H4 (cell line): ENCODE measurements at regions not wholly inside any gene's neighbourhood (a gene's known extent, or its start where the extent isn't known, plus 50 kb on each side); places are given as distances from the start of the nearest gene placed in this dataset.

ENCODE experiments used
- DNase-seq: peaks from one replicate; pipeline ENCODE4 v3.0.0-alpha.2; 2015; ENCODE audit warnings: low spot score

DNA sequence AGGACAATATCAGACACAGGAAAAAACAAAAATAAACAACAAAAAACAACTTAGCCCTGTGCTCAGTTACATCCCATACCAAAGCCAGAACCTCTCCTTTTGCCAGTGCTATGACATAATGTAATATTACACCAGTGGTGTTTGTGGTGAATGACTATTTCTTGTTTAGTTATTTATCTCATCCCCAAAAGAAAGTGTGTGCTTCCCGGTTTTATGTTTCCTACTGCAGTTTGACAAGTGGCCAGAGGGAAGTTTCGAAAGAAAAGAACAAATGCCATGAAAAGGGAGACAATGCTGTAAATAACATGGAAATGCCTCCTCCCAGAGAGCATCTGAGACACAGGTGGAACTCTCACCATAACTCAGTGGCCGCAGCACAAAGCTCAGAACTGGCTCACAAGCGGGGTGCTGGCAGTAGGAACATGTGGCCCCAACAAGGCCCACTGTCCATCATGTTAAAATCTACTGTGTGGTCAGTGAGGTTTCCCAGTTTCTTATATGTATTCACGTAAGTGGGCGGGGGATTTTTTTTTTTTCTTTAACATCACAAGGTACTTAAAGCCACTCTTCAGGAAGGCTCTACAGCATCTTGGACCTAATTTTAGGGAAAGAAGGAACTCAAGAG, 158.2 kb downstream of the BARHL2 start:
- DNase-seq = peak; percentile 45

DNA sequence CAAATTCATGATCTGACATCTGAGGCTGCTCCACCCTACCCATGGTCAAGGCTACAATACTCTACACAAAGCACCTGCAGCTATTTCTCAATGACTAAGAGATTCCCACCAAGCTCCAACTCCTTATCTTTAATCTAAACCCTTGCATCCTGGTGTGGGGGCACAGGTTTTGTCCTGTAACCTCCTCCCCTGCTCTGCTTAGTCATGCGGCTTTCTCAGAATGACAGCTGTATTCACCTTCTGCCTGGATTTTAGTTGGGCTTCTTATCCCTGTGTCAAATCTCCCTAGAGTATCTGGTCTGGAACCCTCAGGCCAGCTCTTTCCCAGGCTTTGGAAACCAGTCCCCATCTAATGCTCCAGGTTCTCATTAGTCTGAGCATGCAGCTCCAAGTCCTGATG, 159.0 kb downstream of the BARHL2 start:
- no peak for DNase-seq

DNA sequence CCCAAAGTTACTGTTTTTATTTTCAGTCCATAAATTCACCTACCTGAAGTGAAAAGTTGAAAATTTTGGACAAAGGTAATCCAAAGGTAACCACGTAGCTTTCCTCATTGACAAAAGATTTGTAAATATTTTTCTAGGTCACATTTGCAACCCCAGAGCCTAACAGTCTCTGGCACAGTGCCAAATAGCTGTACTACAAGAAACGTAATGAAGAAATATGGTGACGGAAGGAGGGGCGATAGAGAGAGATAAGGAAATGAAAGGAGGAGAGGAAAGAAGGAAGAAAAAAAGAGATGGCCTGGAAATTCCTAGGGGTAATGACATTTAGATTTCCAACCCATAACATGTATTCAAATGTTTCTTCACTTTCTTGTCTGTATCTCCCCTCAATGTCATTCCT, 159.4 kb downstream of the BARHL2 start:
- no peak for DNase-seq

DNA sequence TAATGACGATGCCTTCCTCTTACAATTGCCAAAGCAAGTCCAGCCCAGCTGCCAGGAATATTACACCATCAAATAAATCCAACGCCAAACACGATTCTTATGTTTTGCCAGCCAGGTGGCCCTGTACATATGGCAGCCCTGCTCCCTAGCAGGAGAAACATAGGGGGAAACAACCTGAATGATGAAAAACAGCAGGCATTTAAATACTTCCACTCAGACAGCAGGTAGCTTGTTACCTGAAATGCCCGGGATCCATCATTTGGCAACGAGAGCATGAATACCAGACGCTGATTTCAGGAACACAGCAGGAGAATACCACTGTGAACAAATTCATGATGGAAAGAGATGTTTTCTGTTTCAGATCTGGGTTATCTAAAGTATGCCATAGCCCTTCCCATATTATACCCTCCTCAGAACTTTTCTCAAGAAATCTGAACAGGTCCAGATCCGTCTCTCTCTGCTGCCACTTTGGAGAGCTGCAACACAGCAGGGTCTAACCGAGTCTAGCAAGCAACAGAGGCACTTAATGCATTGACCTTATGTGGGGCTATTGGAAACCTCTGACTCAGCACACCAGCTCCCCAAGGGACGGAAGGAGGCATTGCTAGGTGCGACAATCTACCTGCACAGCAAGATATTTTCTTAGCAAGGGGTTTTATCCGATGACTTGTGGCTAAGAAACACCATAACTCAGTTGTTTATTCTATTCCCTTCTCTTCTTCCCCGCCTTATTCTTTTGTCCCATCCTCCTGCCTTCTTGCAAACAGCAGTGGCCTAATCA, 166.3 kb downstream of the BARHL2 start:
- no peak for DNase-seq

DNA sequence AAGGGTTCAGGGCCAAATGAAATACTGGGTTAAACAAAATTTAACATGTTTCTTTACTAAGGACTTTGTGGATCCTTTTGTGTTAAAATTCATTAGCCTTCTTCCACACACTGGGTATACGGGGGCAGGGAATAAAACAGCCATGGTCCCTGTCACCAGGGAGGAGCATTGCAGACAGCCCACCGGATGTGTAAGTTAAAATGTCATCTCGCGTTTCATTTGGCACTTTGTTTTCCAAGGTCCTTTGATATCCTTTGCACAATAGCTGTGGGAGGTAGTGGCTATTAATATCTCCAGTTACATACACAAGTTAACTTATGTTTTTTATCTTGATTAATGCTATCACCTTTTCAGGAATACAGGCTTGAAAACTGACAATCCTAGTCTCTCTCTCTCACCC, 172.7 kb downstream of the BARHL2 start:
- no peak for DNase-seq

DNA sequence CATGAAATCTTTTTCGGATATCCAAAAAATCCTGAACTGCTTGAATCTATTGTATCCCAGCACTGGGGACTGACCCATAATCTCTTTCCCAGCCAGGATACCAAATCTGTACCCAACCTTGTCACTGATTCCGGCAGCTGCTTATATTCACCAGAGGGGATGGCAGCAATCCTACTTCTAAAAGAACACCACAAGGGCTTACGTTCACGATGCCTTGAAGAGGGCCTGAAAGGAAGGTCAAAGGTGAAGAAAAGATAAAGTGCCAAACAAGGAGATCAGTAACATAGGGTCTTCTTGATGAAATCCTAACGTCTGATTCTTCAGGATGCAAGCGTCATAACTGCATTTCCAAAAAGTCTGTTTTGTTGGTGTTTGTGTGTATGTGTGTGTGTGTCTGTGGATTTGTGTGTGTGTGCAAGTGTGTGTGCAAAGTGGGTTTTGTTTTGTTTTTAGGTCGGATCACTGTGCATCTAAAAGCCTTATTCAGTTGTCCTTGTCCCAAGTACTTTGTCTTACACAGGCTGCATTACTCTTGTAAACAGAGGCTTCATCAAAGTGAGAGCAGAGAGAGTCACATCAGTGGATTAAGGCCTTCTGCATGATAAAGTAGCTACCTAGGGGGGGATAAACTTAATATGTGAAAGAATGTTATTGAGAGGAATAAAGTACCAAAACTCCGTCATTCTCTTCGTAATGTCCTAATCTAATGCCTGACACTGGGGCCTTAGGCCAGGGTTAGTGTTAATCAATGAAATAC, 179.3 kb downstream of the BARHL2 start:
- no peak for DNase-seq

DNA sequence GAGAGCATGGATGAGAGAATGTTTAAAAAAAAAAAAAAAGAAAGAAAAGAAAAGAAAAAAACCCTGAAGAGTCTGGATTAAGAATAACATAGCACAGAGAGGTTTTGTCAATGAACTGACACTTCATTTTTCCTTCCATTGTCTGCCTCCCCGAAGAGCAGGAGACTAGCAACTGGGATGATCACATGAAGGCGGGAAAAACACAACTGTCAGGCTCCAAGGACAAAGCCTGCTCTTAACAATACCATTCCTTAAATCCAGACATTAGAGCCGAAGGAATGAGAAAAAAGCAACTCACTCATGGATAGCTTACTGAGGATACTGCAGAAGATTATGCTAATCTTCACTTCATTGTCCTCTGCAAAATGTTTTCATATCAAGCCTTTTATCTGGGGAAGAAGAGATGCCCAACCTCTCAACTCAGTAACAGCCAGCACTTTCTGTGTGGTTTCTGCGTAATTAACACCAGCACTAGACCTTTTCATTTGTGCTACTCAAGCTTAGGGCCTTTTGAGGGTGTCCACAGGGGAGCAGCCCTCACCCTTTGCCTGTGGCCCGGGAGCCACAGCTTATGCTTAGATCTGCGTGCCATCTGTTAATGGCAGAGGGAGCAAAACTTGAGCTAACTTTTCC, 182.3 kb downstream of the BARHL2 start:
- no peak for DNase-seq

DNA sequence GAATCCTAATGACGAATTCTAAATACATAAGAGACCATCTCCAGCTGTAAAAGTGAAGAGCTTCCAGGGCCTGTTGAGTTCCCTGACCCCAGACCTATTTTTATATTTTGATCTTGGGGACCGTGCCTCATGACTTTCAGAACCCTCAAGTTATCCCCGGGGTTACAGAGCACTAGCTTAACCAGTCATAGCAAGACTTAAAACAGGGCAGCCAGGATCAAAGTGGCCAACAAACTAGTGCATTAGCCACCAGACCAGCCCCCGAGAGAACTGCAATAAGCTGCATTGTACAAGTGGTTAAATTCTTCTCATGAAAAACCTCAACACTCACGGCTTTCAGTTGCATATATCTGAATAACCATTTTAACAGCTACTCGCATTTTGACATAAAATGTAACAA, 183.0 kb downstream of the BARHL2 start:
- no peak for DNase-seq

DNA sequence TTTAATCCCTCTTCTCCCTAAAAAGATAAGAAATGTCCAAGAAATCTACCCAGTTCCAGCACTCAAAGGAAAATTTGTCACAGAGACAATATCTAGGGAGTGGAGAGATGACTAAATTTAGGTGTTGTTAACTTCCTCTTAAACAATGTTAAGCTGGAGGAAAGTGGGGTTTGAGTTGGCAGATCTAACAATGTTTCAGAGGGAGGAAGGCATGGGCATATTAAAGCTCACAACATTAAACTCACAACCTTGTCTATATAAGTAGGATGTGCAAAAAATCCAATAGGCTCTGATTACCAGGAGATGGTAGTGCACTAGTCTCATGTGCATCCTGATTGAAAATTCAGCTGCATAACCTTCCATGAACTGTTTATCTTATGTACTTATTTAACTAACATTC, 190.1 kb downstream of the BARHL2 start:
- DNase-seq = no peak

DNA sequence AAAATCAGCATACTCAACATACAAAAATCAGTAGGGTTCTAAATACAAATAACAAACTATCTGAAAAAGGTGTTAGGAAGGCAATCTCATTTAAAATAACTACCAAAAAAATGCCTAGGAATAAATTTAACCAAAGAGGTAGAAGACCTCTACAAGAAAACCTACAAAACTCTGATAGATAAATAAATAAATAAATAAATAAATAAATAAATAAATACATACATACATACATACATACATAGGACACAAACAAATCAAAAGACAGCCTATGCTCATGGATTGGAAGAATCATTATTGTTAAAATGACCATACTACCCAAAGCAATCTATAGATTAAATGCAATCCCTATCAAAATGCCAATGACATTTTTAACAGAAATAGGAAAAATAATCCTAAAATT, 194.7 kb downstream of the BARHL2 start:
- no peak for DNase-seq

DNA sequence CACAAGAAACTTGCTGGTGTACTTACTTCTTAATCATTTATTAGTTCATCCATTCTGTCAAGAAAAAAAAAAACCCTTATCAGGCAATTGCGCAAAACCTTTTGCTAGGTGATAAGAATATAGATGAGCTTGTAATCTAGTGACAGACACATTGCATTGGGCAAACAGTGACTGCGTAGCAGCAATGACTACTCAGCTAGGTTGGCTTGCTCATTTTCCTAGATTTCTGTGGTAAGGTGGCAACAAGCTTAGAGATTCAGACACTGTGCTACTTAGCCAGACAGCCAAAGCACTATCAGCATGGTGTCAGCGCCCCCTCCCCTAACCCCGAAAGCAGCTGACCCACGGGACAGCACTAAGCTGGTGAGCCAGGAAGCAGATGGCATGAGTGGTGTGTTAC, 203.1 kb downstream of the BARHL2 start:
- no peak for DNase-seq

DNA sequence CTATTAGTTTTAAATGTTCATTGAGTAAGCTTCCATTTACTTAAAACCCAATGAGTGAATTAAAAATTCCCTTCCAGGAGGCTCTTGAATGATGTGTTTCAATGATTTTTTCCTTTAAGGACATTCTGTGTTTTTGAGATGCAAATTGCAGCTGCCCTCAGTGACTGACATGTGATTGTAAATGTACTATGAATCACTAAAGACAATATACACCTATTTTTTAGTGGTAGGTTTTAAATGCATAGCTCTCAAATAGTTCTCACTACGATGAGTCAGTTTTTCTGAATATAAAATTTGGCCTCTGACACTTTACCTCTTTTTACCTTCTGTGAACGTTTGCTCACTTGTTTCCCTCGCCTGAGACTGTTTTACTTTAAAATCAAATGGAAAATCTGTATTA, 204.7 kb downstream of the BARHL2 start:
- DNase-seq = no peak

DNA sequence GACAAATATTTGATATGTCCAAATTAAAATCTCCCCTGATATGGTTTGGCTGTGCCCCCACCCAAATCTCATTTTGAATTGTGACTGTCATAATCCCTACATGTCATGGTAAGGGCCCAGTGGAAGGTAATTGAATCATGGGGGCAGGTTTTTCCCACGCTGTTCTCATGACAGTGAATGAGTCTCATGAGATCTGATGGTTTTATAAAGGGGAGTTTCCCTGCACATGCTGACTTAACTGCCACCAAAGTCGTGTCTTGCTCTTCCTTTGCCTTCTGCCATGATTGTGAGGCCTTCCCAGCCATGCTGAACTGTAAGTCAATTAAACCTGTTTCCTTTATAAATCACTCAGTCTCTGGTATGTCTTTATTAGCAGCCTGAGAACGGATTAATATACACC, 207.0 kb downstream of the BARHL2 start:
- DNase-seq = no peak

DNA sequence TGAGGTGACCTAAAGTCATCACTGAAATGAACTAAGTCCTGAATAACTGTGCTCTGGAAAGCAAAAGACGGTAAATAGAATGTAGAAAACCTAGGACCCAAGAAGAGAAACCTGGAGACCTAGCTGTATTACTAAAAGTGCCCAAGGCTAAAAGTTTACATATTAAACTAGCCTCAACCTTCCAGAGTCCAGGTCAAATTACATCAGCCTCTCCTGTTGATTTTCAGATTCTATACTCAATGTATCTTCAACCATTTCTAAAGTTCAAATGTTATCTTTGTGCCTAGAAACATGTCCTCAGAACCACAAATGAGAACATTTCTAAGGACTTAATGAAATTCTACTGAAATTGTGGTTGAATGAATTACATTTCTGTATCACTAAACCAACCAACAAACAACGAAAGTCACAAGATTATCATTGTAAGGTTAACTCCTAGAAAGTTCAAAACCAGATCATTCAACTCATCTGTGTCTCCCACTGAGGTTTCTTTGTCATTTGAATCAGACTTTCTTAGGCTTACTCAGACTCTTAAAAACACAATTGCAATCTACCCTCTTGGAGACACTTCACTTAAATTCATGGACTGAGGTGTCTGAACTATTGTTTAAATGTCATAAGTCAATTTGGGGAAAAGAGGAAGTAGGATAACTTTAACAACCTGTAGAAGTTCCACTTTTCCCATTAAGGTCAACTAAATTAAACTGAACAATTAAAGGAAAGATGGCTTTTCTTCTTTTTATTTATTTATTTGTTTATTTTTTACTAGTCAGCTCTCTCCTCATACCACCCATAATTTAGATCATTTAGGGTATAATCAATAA, 207.7 kb downstream of the BARHL2 start:
- no peak for DNase-seq

DNA sequence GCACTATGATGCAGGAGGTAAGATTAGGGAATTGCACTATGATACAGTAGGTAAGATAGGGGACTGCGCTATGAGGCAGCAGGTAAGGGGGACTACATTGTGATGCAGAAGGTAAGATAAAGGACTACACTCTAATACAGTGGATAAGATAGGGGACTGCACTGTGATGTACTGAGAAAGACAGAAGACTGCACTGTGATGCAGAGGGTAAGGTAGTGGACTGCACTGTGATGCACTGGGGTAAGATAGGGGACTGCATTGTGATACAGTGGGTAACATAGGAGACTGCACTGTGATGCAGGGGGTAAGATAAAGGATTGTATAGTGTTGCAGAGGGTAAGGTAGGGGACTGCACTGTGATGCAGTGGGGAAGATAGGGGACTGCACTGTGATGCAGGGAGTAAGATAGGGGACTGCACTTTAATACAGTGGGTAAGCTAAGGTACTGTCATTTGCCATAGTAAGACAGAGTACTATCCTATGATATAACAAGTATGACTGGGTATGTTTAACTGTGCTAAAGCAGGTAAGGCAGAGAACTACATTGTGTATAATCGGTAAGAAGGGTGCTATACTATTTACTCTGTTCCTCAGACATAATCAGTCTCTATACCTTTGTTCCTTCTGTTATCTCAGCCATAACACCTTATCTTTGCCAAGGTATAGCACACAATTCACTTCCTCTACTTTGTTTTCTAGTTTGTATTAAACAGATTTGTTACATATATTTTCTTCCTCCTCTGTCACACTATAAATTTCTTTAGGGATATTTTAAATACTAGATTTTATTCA, 208.5 kb downstream of the BARHL2 start:
- DNase-seq = no peak

DNA sequence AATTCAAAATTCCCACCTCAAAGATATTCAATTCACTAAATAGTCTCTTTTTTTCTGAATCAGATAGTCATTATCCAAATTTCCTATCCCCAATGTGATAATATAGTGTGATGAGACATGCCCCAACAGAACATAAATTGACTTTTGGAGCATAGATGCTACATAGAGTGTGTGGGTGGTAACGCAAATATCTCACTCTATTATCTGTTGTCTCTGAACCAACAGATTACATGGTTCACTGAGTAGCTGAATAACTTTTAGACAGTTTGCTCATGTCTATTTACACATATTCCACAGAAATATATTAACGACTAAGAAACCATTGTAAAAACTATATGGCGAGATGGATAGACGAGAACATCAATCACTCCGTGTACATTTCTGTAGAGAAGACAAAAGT, 209.9 kb downstream of the BARHL2 start:
- no peak for DNase-seq

DNA sequence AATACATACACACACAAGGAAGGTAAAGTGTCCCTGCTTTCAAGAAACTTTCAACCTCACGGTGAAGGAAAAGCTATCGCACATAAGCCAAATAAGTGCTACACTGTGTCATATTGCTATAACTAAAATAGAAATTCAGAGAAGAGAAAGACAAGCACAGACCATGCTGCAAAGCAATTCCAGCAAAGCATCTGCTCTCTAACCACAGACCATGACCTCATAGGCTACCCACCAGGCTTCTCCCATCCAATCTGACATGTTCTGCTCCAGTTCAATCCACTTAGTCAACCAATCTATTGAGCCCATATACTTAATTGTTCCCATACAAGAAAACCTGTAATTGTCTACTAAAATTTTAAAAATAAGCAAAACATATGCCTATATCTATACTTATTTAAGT, 211.3 kb downstream of the BARHL2 start:
- no peak for DNase-seq

DNA sequence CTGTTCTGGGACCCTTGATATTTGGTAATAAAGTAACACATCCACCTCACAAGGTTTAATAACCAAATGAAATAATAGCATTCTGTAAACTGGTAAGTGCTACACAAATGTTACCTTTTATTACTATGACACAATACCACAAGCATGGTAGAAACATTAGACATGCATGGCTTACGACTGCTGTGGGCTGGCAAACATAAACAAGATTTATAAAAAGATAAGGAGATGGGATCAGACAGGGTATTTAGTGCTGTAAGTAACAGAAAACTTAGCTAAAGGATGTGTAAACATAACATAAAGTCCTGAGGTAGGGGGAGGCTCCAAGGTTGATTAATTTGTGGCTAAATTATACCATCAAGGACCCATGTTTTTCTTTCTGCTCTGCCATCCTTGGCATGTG, 212.6 kb downstream of the BARHL2 start:
- DNase-seq = peak; percentile 78

DNA sequence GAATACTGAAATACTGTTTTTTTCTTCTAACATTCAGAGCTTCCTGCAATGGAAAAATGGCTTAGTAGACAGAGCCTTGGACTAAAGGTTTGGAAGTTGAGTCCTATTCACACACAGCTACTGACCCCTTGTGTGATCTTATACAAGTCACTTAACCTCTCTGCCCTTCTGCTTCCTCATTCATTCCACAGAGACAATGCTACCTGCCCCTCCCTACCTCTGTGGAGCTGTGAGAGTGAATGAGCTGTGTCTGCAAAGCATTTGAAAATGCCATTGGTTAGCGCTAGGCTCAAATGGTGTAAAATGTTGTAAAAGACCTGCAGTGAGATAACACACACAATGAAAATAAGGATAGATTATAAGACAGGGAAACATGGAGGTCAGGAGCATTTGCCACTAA, 214.4 kb downstream of the BARHL2 start:
- no peak for DNase-seq

DNA sequence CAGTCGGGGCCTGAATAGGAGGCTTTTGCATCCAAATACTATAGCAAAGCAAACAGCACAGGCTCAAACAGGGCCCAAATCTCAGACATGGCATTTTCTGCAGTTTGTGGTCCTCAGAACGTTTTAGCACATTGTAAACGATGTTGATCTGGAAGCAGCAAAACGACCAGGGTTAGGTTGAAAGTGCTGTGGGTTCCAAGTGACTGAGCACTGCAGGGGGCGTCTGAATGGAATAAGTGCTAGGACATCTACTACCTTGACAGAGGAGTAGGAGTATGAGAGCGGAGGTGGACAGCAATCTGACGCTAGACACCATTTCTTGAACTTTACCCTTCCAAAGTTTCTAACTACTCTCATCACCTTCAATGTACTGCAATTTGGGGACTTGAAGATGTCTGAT, 214.9 kb downstream of the BARHL2 start:
- DNase-seq = no peak

DNA sequence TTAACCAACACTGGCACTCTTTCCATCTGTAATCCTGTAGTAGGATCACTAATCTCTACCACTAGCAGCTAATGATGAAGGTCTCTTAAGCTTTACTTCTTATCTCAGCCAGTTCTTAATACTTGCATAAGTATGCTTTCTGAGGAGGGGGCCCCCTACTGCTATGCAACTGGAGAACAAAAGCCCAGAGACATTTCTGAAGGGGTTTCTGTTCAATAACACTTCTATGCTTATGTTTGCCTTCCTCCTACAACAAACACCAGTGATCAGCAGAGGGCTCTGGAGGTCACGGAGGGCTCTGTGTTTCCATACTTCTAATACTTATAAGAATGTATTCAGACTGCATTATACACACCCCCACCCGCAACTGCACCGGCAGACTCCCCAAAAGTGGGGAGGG, 215.8 kb downstream of the BARHL2 start:
- no peak for DNase-seq
